GM12865 (cell line): ENCODE measurements at regions not wholly inside any gene's neighbourhood (a gene's known extent, or its start where the extent isn't known, plus 50 kb on each side); places are given as distances from the start of the nearest gene placed in this dataset.

ENCODE experiments used
- DNase-seq: peaks from one replicate; pipeline ENCODE4 v3.0.0; 2010; ENCODE audit warnings: low read depth
- H3K4me3 ChIP-seq: 2 replicates; pipeline ENCODE4 v1.5.1; 2011; ENCODE audit warnings: mild to moderate bottlenecking, low read depth, low read length, control low read depth
- TF ChIP-seq, protein P1 (sequence below): IDR thresholded peaks from 2 replicates; pipeline ENCODE4 v1.5.1; 2011; ENCODE audit warnings: low read length, control low read depth, low read depth, inconsistent platforms; ENCODE audit not compliant: insufficient read depth; ENCODE audit errors: missing control alignments

DNA sequence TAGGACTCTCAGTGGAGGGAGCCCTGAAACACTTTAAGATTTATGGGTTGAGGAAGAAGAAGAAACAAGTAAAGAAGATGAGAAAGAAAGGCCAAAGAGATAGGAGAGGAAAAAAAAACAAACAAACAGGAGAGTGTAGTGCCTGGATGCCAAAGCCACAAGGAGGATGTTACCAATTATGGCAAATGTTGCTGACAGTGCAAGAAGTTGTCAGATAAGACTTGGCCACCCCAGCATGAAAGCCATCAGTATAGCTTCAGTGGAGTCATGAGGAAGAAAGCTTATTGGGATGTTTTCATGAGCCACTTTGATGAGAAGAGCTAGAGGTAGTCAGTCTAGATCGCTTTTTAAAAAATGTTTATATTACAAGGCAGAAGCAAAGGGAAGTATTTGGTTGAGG is 380.2 kb upstream of the ADGRL4 start:
- DNase-seq, result no peak
- no peak overlapping the region for H3K4me3 ChIP-seq
- TF ChIP-seq, protein P1, sequence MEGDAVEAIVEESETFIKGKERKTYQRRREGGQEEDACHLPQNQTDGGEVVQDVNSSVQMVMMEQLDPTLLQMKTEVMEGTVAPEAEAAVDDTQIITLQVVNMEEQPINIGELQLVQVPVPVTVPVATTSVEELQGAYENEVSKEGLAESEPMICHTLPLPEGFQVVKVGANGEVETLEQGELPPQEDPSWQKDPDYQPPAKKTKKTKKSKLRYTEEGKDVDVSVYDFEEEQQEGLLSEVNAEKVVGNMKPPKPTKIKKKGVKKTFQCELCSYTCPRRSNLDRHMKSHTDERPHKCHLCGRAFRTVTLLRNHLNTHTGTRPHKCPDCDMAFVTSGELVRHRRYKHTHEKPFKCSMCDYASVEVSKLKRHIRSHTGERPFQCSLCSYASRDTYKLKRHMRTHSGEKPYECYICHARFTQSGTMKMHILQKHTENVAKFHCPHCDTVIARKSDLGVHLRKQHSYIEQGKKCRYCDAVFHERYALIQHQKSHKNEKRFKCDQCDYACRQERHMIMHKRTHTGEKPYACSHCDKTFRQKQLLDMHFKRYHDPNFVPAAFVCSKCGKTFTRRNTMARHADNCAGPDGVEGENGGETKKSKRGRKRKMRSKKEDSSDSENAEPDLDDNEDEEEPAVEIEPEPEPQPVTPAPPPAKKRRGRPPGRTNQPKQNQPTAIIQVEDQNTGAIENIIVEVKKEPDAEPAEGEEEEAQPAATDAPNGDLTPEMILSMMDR, result no peak

DNA sequence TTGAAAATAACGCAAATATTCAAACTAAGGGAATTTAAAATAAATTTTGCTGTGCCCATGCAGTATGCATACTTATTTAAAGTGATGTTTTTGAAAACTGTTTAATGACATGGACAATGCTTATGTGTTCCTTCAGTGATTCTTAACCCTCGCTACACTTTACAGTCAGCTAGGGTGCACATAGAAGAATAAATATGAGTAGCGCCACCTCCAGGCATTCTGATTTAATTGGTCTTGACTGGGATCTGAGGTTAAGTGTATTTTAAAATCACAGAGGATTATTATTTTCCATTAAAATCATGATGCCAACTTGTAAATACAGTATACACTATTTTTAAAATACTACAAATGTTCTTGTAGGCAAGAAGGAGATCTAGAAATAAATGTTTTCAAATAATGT is 373.5 kb upstream of the ADGRL4 start:
- H3K4me3 ChIP-seq, result no peak overlapping the region
- TF ChIP-seq, protein P1, result no peak
- no peak for DNase-seq

DNA sequence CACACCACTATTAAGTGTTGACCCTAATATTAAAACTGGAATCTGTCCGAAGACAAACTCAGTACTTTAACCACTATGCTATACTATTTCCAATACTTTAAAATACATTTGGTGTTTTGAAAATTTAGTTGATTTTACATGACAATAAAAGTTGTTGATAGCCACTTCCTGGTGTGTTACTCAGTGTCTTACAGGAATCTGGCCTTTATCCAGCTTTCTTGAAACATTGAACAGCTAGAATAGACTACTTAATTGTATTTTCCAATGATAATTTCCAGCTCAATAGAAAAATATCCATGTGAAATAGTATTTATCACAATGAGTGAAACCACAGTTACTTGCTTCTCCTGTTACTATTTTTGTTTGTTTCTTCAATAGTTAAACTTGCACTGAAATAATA is 369.6 kb upstream of the ADGRL4 start:
- no peak overlapping the region for H3K4me3 ChIP-seq
- TF ChIP-seq, protein P1, result no peak
- no peak for DNase-seq

DNA sequence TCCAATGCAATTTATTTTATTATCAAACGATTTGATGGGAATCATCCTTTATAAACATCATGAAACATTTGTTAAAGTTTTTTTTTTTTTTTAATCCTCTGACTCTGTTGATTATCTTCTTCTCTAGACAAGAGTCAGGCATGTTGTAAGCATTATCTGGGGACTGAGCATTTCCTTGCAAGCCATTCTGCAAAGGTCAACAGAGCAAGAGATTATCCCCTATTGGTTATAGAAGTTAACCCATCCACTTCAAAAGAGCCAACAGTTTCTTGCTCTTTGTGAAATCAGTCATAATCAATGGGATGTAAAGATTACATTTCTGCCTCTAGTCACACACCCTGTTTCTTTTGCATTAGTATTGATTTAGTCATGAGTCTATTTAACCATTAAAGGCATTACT is 368.8 kb upstream of the ADGRL4 start:
- TF ChIP-seq, protein P1, result no peak
- H3K4me3 ChIP-seq, result no peak overlapping the region
- no peak for DNase-seq

DNA sequence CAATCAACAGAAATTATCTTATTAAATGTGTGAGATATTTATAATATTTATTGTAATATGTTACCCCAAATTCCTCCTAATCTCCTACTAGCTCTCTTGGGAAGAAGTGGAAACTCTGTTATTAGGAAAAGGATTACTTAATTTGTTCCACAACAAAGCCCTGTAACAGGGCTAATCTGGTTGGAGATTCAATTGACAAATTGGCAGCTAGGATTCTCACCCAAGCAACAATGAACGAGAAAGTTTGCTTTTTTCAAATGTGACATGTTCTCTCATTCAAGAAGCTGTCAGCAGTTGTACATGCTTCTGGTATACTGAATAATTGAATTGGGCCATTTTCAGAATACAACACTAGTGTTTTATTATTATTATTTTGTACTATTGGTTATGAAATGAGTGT is 367.9 kb upstream of the ADGRL4 start:
- TF ChIP-seq, protein P1, result no peak
- no peak for DNase-seq
- H3K4me3 ChIP-seq, result no peak overlapping the region

DNA sequence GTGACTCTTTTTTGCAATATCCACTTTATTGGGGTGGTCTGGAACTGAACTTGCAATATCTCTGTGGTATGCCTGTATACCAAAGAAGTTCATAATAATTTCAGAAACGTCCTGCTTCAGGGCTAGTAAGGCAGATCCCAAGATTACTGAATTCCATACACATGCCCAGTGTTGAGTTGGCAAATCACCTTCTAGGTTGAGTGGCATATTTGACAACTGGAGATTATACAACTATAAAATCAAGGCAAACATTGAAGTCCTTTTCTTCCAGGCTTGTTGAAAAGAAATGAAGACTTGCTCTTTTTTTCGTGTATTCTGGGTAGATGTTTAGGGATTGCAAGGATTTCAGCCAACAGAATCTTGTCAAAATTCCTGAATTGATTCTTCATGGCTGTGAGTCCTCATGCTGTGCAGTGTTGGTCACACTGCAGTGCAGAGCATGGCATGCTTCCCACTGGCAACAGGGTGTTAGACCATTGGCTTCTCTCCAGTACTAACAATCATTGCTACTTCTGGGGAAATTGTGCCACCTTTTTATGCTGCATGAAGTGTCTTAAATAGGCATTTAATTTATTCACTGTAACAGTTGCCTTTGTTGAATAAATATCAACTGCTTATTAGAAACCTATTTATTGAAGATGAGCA is 367.1 kb upstream of the ADGRL4 start:
- TF ChIP-seq, protein P1, result no peak
- no peak overlapping the region for H3K4me3 ChIP-seq
- DNase-seq, result no peak

DNA sequence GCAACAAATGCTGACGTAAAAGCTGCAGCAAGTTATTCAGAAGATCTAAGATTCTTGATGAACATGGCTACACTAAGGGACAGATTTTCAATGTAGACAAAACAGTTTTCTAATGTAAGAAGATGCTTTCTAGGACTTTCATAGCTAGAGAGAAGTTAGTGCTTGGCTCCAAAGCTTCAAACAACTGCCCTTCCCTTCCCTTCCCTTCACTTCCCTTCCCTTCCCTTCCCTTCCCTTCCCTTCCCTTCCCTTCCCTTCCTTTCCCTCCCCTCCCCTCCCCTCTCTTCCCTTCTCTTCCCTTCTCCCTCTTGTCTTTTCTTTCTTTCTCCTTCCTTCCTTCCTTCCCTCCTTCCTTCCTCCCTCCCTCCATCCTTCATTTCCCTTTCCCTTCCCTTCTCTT is 365.3 kb upstream of the ADGRL4 start:
- TF ChIP-seq, protein P1, result no peak
- DNase-seq, result no peak
- no peak overlapping the region for H3K4me3 ChIP-seq
